ENCODE measurements at regions not wholly inside any gene's neighbourhood (a gene's known extent, or its start where the extent isn't known, plus 50 kb on each side); places are given as distances from the start of the nearest gene placed in this dataset.
"Not testable (repeated sequence)": the region's sequence is repeated elsewhere in the genome, so short reads cannot be mapped to it uniquely, and the experiment has no call there.

- no peak for DNase-seq
These were observed 145.3 kb upstream of the ECI2 start for GRCh38 chr6:4280707-4281106.

GRCh38 chr6:4280031-4280430 lies 144.7 kb upstream of the ECI2 start:
- DNase-seq: no peak

DNA sequence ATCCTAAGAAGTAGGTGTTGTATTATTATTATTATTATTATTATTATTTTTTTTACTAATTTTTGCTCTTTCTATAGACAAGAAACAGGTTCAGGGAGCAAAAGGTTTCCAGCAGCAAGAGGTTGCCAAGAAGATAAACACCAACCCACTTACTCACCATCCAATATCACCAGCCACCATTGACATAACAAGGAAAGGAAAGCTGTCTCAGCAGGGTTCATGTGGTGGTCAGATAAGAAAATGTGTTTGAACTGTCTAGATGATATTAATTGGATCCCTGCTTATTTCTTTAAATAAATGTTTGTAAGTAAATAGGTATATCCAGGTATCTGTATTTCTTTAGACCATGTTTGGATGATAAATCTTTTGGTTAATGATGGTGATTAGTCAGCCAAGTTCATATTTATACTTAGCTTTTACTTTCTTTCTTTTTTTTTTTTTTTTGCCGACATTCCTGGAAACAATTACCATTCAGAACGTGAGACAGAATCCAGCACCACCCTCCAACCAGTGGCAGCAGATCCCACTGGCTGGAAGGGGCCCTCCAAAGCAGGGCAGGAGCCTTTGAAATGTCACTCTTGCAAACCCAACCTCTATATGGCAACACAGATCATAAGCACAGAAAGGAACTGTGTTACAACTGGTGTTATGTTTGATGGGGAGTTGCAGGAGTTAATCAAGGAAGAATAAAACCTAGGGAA lies 139.2 kb upstream of the ECI2 start:
- DNase-seq: no peak

DNA sequence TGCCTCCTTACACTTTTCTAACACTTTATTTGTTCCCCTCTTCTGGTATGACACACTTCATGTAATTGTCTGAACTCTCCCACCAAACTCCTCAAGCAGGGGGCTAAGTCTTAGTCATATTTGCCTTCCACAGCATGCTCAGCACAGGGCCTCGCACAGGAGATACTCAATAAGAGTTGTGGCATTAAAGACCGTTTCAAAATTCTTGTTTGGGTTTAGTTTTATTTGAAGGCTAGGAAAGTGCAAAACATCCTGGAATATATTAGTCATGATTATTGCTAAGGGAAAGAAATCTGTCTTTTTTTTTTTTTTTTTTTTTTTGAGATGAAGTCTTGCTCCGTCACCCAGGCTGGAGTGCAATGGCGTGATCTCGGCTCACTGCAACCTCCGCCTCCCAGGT lies 137.6 kb upstream of the ECI2 start:
- no peak for DNase-seq

DNA sequence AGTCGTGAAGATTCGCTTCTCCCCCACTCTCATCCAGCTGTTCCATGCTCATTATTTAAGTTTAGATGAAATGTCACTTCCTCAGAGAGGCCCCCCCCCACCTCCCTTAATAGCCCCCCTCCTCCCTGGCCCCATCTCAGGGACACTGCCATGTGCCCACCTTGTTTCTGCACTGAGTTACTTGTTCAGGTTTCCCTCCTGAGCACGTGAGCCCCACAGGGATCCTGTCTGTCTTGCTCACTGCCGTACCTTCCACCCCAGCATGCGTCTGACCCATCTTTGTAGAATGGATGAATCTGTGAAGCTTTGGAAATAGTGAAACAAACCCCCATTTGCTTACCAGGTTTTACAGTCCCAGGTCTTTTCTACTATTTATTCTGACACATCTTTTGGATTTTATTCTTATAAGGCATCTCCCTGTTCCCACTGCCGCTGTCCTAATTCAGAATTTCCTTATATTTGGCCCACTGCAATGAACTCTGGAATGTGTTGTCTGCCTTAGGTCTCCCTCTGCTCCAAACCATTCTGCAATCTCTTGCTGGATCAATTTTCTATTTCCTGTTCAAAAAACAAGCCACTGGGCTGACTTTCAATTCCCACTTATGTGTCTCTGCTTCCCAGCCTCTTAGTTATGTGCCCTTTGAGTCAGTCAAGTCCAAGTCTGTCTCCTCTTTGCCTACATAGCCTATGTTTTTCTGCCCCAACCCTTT lies 136.5 kb upstream of the ECI2 start:
- no peak for DNase-seq

DNA sequence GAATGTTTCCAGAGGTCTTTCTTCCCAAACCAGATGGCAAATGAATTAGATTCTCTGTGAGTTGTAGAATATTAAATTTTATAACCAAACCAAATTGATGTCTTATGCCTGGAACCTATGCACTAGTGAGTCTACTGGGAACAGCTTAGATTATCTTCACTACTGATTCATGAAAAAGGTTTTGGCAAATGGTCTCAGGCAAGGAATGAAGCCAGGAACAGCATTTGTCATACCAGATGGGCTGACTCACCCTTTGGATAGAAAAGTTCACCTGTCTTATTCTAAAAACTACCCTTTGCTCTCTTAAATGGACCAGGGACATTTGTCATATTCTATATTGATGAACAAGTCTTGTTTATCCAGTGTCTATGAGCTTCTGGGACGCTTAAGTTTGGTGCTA lies 135.4 kb upstream of the ECI2 start:
- DNase-seq: no peak

DNA sequence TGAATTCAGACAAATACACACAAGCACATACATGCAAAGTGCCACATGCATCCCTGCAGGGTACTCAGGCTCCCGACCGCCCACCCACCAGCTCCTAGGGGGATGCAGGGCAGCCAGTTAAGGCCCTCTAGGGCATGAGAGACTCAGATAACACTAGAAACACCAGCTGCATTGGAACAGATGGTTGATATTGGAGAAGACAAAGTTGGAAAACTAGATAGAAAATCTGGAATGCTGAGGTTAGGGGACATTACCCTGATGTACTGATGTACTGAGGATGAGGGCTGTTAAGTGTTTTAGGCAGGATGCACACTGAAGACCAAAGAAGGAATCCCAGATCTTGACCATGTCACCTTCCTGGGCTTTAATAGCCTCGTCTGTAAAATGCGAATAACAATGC lies 134.6 kb upstream of the ECI2 start:
- no peak for DNase-seq

DNA sequence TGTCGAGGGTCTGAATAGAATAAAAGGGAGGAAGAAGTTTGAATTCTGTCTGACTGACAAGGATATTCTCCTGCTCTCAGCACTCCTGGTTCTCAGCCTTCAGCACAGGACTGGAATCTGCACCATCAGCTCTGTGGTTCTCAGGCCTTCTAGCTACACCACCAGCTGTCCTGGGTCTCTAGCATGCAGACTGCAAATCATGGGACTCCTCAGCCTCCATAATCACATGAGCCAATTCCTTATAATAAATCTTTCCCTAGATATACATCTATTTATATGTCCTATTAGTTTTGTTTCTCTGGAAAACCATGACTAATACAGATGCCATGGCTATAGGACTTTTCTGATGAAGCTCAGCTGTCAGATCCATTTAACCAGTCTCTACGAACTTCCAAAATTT lies 132.8 kb upstream of the ECI2 start:
- no peak for DNase-seq

- DNase-seq: no peak
These were observed 130.4 kb upstream of the ECI2 start for GRCh38 chr6:4265740-4266139.

GRCh38 chr6:4264601-4265000 lies 129.2 kb upstream of the ECI2 start:
- no peak for DNase-seq

GRCh38 chr6:4264081-4264480 lies 128.7 kb upstream of the ECI2 start:
- no peak for DNase-seq

GRCh38 chr6:4262526-4262925 lies 127.2 kb upstream of the ECI2 start:
- DNase-seq: no peak

DNA sequence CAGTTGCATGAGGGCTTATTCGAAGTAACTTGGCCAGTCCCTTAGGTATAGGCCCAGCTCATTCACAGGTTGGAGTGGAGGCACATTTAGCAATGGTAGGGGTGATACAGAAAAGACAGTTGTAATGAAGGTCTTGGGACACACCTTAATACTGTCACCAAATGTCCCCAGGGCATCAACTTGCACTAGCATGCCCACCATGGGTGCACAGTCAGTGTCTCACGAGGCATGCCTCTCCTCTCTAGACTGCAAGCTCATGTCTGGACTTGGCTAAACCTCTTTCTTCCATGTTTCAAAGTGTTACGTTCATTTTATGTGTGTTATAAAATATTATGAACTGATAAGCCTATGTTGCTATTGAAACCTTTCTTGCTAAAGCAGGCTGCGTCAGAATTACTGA lies 124.0 kb upstream of the ECI2 start:
- DNase-seq: no peak

DNA sequence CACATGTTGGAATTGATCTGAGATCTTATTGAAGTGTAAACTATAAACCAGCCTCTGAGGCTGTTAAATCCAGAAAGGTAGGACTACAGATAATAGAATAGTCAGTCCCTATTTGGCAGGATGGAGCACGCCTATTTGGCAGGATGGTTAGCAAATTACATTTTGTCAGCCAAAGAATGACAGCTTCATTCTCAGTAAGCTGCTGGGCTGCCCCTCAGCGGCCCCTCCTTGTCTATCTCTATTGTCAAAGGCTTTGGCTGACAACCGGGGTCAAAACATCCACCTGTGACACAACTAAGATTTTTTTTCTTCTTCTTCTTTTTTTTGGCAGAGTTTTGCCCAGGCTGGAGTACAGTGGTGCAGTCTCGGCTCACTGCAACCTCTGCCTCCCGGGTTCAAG lies 123.4 kb upstream of the ECI2 start:
- DNase-seq: no peak

- no peak for DNase-seq
These were observed 121.6 kb upstream of the ECI2 start for GRCh38 chr6:4256969-4257368.

GRCh38 chr6:4253604-4254231 lies 118.3 kb upstream of the ECI2 start:
- DNase-seq: no peak

- DNase-seq: not testable (repeated sequence)
These were observed 117.1 kb upstream of the ECI2 start for GRCh38 chr6:4252445-4252844.

- no peak for DNase-seq
These were observed 115.3 kb upstream of the ECI2 start for GRCh38 chr6:4250645-4251044.

DNA sequence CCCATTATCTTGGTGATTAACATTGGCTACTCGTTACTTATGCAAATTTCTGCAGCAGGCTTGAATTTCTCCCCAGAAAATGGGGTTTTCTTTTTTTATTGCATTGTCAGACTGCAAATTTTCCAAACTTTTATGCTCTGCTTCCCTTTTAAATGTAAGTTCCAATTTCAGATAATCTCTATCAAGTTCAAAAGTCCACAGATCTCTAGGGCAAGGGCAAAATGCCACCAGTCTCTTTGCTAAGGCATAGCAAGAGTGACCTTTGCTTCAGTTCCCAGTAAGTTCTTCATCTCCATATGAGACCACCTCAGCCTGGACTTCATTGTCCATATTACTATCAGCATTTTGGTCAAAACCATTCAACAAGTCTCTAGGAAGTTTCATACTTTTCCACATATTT lies 108.5 kb upstream of the ECI2 start:
- DNase-seq: not testable (repeated sequence)

DNA sequence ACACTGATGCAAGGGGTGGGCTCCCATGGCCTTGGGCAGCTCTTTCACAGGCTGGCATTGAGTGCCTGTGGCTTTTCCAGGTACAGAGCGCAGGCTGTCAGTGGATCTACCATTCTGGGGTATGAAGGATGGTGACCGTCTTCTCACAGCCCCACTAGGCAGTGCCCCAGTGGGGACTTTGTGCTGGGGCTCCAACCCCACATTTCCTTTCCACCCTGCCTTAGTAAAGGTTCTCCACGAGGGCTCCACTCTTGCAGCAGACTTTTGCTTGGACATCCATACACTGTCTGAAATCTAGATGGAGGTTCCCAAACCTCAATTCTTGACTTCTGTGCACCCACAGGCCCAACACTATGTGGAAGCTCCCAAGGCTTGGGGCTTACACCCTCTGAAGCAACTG lies 107.9 kb upstream of the ECI2 start:
- no peak for DNase-seq

- DNase-seq: no peak
These were observed 107.2 kb upstream of the ECI2 start for GRCh38 chr6:4242601-4243000.

- DNase-seq: no peak
These were observed 104.8 kb upstream of the ECI2 start for GRCh38 chr6:4240148-4240547.

DNA sequence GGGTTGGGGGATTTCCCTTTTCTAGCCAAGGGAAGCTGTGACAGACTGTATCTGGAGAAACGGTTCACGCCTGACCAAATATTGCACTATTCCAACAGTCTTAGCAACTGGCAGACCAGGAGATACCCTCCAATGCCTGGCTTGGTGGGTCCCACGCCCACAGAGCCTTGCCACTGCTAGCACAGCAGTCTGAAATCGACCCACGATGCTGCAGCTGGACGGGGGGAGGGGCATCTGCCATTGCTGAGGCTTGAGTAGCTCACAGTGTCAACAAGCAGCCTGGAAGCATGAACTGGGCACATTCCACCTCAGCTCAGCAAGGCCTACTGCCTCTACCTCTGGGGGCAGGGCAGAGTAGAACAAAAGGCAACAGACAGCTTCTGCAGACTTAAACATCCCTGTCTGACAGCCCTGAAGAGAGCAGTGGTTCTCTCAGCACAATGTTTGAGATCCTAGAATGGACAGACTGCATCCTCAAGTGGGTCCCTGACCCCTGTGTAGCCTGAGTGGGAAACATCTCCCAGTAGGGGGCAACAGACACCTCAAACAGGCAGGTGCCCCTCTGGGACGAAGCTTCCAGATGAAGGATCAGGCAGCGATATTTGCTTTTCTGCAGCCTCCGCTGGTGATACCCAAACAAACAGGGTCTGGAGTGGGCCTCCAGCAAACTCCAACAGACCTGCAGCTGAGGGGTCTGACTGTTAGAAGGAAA lies 89.9 kb upstream of the ECI2 start:
- DNase-seq: peak in 1 of 2 experiments; percentile 20
